C4-2B (cell line): ENCODE measurements at regions not wholly inside any gene's neighbourhood (a gene's known extent, or its start where the extent isn't known, plus 50 kb on each side); places are given as distances from the start of the nearest gene placed in this dataset.

Source experiments
- H3K27ac ChIP-seq: fragments of 450-650 bp; 2 replicates; pipeline ENCODE4 v1.5.1; 2017
- ZFX ChIP-seq: fragments of 450-650 bp; IDR thresholded peaks from 2 replicates; pipeline ENCODE4 v1.6.1; 2017
- TF ChIP-seq, protein P1 (sequence below): fragments of 450-650 bp; conservative IDR thresholded peaks from 2 replicates; pipeline ENCODE4 v1.5.1; 2017; ENCODE audit warnings: mild to moderate bottlenecking

DNA sequence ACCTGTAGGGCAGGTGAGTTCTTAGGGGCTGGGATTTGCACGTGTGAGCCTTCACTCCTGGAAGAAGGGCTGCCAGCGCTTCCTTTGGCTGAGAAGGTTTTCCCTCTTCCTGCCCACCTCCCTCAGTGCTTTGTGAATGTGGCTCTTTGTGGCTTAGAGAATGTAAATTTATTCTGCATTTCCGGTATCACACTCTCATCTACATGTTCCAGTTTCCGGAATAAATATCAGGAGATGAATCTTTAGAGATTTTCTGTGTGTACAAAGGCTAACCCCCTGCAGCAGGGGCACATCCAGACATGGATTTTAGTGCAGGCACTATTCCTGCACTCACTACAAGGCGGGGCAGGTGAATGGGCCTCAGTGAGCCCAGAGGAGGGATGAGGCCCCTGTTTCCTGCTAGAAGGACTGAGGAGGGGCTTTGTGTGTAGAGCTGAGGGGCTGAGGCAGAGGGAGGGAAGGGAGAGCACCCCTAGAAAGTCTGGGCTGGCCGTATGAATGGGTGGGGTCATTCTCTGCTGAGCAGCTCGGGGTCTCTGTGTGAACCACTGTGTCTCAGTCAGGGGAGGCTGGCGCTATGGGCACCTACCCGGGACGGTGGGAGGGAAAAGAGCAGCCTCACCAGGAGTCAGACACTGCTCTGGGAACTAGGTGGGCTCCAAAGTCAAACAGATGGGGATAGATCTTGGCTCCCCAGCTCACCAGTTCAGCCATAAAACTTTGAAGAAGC is 207.5 kb downstream of the MATN1 start:
- TF ChIP-seq ZFX: no peak
- TF ChIP-seq, protein P1, sequence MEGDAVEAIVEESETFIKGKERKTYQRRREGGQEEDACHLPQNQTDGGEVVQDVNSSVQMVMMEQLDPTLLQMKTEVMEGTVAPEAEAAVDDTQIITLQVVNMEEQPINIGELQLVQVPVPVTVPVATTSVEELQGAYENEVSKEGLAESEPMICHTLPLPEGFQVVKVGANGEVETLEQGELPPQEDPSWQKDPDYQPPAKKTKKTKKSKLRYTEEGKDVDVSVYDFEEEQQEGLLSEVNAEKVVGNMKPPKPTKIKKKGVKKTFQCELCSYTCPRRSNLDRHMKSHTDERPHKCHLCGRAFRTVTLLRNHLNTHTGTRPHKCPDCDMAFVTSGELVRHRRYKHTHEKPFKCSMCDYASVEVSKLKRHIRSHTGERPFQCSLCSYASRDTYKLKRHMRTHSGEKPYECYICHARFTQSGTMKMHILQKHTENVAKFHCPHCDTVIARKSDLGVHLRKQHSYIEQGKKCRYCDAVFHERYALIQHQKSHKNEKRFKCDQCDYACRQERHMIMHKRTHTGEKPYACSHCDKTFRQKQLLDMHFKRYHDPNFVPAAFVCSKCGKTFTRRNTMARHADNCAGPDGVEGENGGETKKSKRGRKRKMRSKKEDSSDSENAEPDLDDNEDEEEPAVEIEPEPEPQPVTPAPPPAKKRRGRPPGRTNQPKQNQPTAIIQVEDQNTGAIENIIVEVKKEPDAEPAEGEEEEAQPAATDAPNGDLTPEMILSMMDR: no peak
- no peak overlapping the region for H3K27ac ChIP-seq

DNA sequence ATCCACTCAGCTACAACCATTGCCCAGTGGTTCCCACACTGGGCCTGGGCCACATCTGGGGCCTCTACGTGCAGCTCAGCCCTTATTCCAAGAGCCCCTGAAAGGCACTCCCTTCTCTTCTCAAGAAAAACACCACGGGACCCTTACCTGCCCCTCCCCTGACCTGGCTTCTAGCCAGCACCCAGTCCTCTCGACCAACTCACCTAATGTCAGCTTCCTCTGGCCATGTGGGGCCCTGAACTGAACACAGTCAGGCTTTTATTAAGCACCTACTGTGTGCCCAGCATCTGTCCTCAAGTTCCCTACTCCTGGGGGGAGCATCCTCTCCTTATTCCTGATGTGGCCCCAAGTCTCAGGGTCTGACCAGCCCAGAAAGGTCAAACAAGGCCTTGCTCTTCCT is 208.4 kb downstream of the MATN1 start:
- TF ChIP-seq ZFX: no peak
- TF ChIP-seq, protein P1: no peak
- H3K27ac ChIP-seq: no peak overlapping the region

DNA sequence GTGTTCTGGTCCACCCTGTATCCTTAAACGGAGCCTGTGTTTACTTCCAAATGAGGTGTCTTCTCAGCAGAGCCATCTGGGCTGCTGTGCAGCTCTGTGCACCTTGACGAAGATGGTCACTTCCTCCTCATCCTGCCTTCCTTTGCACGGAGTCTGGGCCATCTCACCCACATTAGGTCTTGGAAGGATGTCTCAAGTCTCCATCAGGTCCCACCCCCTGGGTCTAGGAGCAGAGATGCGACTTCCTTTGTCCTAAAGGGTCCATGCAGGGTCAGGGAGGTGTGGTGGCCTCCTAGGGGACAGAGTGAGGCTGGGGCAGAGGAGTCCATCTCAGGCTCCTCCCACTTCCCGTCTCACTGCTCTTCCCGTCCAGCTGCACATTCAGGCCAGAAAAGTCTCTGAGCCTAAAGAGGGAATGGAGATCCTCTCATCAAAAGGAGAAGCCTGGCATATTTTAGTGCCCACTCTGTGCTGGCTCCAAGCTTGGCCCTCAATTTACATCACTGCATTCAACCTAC is 209.2 kb downstream of the MATN1 start:
- H3K27ac ChIP-seq: no peak overlapping the region
- TF ChIP-seq, protein P1: no peak
- TF ChIP-seq ZFX: no peak

DNA sequence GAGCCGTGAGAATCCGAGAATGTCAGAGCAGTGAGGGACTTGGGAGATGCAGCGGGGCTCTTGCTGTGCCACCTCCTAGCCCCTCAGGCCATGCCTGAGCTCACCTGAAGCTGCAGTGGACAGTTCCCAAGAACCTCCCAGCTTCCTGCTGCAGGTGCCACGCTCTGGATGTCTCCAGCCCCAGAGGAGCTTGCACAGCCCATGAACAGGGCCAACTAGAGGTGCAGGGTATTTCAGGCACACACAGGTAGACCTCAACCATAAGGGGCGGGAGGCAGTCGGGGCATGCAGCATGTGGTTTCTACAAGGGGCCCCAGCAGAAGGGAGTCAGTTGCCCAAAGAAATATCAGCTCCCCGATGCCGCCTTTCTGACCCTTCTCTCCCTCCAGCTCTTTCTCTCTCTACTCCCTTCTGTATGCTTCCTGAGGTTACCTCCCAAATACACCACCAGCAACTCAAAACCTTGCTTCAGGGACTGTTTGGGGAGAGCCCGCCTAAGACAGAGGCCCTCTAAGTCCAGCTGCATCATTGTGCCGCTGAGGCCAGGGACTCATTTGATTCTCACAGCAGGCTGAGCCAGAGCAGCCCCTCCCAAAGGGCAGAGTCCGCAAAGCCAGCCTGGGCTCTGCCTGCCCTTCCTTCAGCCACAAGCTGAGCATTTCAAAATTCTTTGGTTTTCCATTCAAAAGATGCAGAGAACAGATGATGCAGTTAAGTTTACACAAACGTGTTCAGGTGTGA is 209.8 kb downstream of the MATN1 start:
- TF ChIP-seq, protein P1: no peak
- no peak for TF ChIP-seq ZFX
- H3K27ac ChIP-seq: no peak overlapping the region

DNA sequence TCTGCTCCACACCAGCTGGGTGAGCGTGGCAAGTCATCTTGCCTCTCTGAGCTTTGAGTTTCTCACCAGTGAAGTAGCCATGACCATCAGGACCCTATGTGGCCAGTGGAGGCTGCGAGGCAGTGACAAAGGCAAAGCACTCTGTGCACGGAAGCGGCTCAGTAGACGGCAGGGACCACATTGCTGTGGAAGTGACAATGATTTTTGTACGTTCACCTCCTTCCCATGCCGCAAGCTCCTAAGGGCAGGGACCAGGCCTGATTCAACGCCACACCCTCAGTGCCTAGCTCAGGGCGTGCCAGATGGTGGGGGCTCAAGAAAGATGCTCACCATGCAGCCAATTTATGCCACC is 210.5 kb downstream of the MATN1 start:
- TF ChIP-seq, protein P1: no peak
- no peak for TF ChIP-seq ZFX
- H3K27ac ChIP-seq: no peak overlapping the region

DNA sequence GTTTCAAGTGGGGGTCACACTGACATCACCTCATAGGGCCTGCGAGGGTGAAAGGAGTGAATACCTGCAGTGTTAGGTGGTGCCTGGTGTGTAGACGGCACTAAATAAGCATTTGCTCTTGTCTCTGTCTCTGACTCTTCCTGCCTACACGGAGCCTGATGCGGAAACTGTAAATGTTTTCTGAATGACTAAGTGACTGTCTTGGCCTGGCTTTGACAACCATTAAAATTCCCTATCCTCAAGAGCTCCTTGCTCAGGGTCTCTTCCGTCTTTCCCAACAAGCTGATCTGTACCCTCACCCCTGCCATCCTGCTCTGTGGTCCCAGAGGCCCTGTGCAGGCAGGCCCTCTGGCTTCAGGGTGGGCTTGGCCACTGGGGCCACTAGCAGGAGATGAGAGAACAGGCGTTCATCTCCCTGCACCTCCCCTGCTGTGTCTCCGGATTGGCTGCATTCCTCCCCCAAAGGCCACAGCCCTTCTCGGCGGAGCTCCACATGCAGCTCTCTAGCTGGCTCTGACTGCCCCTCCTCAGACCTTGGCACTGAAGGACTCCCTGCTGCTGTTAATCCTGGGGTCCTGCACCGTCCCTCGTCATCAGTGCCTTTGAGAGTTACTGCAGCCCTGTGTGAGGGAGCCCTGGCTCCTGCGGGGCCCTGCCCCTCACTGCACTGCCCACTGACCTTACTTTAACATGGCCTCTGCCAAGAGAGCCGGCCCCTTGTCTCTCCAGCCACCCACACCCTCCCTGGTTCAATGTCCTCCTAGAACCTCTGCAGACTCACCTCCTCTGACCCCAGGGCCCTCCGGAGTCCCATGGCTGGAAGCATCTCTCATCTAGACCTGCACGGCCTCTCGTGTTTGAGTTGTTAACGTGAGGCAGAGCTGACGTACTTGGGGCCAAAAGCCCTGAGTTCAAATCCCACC is 211.1 kb downstream of the MATN1 start:
- TF ChIP-seq ZFX: no peak
- TF ChIP-seq, protein P1: no peak
- no peak overlapping the region for H3K27ac ChIP-seq
